ENCODE measurements at regions not wholly inside any gene's neighbourhood (a gene's known extent, or its start where the extent isn't known, plus 50 kb on each side); places are given as distances from the start of the nearest gene placed in this dataset.

GRCh38 chr2:234632527-234633391 lies 135.9 kb upstream of the ARL4C start:
- no peak for TF ChIP-seq CTCF (IDR thresholded peaks at IDR 0.05; ENCODE audit: low read depth, low read length)
- TF ChIP-seq POLR2A (IDR thresholded peaks at IDR 0.05; ENCODE audit: extremely low read depth, insufficient read length): no peak
